NCI-H526 treated with DMSO at 0.1 percent for 48 hours (cell line): ENCODE measurements at regions not wholly inside any gene's neighbourhood (a gene's known extent, or its start where the extent isn't known, plus 50 kb on each side); places are given as distances from the start of the nearest gene placed in this dataset.
A peak's percentile ranks its signal among the peaks of the same experiment; 100 is the strongest.

Experiments
- DNase-seq: peaks from one replicate; lab custom pipeline; 2025; lab: John Stamatoyannopoulos, UW

DNA sequence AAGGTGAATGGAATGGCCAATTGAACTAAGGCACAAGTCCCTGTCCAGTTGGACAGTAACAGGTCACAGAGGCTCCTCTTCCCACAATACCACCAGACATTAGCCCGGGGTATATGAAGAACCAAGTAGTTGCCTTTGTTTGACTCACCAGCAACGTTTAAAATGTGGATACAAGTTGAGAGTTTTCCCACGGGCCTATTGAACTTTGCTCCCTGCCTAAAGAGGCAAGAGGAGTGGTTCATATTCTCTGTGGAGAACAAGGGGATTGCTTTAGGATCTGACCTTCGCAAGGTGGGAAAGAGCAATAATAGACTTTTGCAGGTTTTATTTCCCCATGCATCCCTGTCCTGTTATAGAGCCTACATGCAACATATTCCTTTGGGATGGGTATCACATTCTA is 177.2 kb downstream of the POU4F1 start:
- DNase-seq: no peak

DNA sequence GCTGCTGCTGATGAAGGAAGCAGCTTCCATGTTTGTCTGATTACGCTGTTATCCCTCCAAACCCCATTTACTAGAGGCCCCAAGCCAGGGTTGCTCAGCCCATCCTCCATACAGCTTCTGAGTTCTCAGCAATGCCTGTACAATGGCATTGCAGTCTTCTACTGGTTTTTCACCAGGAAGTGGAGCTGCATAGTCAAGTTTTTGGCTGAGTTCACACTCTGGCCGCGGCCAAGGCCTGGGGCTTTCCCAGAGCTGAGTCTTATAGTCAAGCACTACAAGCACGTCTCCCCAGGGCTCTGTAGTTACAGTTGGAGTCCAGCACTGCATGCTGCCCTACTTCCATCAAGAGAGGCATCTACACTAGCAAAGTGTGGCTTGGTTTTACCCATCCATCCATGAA is 182.5 kb downstream of the POU4F1 start:
- DNase-seq: no peak

- no peak for DNase-seq
Measured at GRCh38 chr13:78413887-78414553, 189.3 kb downstream of the POU4F1 start.

GRCh38 chr13:78410847-78411246 is 192.5 kb downstream of the POU4F1 start:
- no peak for DNase-seq

GRCh38 chr13:78410164-78410563 is 193.2 kb downstream of the POU4F1 start:
- DNase-seq: no peak

DNA sequence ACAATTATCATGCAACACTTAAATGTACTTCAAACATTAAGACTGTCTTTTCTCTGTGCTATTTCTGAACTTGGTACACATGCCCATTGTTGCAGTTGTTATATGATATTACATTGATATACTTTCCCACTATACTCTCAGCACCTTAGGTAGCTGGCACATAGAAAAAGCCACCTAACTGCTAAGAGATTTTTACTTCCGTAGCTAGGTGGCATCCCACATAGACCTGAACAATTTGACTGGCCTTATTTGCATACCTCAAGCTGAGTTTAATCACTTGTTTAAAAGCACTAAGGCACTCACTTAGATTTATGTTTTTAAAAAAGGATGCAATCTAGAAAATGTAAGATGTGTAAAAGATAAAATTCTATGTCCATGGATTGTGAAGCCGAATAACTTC is 194.2 kb downstream of the POU4F1 start:
- peak; percentile 93 for DNase-seq

GRCh38 chr13:78404846-78405360 is 198.4 kb downstream of the POU4F1 start:
- no peak for DNase-seq

DNA sequence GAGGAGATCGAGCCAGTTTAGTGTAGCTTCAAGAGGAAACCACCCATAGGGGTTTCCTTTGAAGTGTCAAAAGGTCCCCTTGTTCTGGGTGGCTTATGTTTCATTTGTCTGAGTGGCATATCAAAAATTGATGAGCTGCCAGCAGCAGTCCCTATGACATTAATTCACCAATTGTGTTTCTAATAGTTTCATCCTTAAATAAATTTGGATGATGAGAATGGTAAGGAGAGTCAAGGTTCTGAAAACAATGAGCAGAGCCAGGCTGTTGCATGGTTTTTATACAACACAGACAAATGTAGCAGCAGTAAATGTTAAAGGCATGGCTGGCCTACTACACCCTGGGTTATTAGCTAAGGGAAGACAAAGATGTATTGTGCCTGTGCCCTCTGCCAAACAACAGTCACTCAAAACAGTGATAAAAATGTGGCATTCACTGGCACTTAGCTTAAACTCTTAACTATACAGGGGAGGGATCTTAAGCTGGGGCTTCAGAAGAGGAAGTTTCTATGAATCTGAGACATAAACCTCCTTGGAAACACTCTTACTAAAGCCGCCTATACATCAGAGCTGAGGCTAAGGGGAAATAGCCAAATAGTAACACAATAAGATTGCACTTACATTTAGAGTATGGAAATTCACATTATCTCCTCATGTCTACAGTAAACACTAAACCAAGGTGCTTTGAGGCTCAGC is 200.5 kb downstream of the POU4F1 start:
- no peak for DNase-seq

- DNase-seq: no peak
Measured at GRCh38 chr13:78401873-78402707, 201.3 kb downstream of the POU4F1 start.

DNA sequence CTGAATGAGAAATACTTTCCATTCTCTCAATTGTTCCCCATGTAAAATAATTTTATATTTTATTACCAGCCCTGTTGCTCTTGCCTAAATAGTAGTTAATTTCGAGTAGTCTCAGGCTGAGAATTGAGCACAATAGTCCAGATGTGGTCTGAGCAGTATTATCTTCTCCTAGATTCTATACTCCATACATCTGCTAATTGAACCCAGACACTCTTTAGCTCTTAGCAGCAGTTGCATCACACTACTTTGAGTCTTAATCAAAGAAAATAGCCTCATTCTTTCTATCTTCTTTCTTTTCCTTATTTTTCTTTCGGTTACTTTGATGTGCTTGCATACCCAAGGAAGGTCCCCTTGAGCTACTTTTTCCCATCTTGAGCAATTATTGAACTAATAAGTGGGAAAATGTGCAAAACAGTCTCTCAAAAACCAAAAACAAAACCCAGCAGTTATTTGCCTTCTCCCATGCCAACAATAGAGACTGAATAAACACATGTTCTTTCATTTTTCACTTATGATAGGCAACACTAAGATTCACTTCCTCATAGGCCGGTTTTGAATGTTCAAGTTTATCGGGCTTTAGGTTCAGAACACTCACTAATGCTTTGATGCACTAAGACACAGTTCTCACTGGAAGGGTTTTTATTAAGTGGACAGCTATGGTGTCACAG is 204.5 kb downstream of the POU4F1 start:
- no peak for DNase-seq

GRCh38 chr13:78393286-78394142 is 209.8 kb downstream of the POU4F1 start:
- DNase-seq: no peak

- no peak for DNase-seq
Measured at GRCh38 chr13:78383899-78384298, 219.5 kb downstream of the POU4F1 start.

GRCh38 chr13:78383071-78383484 is 220.3 kb downstream of the POU4F1 start:
- DNase-seq: no peak

- no peak for DNase-seq
Measured at GRCh38 chr13:78382491-78382890, 220.9 kb downstream of the POU4F1 start.

- DNase-seq: no peak
Measured at GRCh38 chr13:78376822-78377221, 226.5 kb downstream of the POU4F1 start.

GRCh38 chr13:78376033-78376432 is 227.3 kb downstream of the POU4F1 start:
- DNase-seq: no peak

DNA sequence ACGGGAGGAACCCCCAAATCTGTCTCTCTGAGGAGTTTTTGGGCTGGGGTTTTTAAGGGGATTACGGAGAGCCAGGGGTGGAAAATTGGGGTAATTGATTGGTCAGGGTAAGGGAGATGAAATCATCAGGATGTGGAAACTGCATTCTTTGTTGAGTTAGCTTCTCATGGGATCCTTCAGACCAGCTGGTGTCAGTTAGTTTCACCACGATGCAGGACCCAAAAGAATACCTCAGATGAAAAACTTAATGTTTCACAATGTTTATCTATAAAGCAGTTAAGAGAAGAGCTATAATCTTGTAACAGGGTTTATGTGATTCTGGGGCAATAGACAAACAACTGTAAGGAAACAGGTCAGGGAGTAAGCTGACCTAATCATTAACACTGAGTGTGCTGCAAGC is 230.8 kb downstream of the POU4F1 start:
- no peak for DNase-seq

GRCh38 chr13:78370231-78370630 is 233.1 kb downstream of the POU4F1 start:
- no peak for DNase-seq

DNA sequence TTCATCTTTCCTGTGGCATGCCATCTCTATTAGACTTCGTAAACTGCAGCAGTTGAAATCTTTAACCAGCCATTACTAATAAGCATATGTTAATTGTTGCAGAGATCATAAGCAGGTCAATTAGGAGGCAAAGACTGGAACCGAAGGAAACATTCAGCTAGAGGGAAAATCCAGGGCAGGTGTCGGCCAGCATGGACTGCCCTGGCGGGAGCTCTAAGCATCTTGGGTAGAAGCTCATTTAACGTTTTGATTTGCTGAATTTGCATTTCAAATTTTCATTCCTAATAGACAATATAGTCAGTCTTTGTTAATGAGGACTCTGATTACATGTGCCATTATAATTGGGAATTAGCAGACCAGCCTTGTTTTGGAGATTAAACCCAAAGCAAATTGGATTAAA is 238.6 kb downstream of the POU4F1 start:
- DNase-seq: peak; percentile 45

DNA sequence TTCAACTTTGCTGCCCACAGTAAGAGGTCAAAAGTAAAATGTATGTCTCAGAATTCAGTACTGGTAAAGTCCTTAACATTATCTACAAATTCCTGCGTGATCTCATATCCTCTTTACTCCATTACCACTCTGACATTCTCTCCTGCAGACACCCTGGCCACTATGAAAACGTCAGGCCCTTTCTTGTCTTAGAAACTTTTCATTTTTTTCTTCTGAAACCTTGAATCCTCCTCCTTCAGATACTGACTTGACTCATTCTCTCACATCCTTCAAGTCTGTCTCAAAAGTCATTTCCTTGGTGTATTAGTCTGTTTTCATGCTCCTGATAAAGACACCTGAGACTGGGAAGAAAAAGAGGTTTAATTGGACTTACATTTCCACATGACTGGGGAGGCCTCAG is 262.3 kb downstream of the POU4F1 start:
- DNase-seq: no peak

- DNase-seq: no peak
Measured at GRCh38 chr13:78339927-78340326, 263.4 kb downstream of the POU4F1 start.
